ENCODE measurements at regions not wholly inside any gene's neighbourhood (a gene's known extent, or its start where the extent isn't known, plus 50 kb on each side); places are given as distances from the start of the nearest gene placed in this dataset.

DNA sequence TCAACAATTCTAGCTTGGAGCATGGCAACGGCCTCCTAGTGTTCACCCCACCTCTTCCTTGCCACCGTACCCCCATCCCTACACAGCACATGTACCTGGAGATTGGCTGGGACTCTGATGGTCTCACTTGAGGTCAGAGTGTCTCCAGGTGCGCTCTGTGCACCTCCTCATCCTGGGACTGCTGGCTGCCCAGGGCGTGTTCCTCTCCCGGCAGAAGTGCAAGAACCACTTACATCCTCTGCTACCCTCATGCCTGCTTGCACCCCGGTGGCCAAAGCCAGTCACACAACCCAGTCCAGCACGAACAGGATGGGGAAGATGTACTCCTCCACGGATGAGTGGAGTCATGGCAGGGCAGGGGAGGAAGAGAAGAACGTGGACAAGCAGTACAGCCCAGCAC lies 151.5 kb downstream of the ASB1 start:
- no peak overlapping the region for H3K27ac ChIP-seq
- TF ChIP-seq, protein P1, sequence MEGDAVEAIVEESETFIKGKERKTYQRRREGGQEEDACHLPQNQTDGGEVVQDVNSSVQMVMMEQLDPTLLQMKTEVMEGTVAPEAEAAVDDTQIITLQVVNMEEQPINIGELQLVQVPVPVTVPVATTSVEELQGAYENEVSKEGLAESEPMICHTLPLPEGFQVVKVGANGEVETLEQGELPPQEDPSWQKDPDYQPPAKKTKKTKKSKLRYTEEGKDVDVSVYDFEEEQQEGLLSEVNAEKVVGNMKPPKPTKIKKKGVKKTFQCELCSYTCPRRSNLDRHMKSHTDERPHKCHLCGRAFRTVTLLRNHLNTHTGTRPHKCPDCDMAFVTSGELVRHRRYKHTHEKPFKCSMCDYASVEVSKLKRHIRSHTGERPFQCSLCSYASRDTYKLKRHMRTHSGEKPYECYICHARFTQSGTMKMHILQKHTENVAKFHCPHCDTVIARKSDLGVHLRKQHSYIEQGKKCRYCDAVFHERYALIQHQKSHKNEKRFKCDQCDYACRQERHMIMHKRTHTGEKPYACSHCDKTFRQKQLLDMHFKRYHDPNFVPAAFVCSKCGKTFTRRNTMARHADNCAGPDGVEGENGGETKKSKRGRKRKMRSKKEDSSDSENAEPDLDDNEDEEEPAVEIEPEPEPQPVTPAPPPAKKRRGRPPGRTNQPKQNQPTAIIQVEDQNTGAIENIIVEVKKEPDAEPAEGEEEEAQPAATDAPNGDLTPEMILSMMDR (conservative IDR thresholded peaks at IDR 0.05) = no peak

DNA sequence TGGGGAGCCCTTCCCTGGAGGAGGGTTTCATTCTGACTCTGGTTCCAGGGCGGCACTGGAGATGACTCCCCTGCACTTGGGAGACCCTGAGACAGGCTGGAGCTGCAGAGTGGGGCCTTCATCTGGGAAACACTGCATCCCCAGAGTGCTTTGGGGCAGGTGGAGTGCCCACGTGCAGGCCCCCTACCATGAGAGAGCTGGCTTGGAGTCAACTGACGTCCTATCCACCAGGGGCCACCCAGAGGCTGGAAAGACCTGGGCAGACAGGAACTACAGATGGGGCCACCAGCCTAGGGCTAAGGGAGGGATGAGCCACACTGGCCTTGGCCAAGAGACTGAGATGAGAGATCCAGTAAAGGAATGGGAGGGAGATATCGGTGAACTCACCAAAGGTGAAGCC lies 153.8 kb downstream of the ASB1 start:
- no peak overlapping the region for H3K27ac ChIP-seq
- TF ChIP-seq, protein P1 (conservative IDR thresholded peaks at IDR 0.05) = no peak

DNA sequence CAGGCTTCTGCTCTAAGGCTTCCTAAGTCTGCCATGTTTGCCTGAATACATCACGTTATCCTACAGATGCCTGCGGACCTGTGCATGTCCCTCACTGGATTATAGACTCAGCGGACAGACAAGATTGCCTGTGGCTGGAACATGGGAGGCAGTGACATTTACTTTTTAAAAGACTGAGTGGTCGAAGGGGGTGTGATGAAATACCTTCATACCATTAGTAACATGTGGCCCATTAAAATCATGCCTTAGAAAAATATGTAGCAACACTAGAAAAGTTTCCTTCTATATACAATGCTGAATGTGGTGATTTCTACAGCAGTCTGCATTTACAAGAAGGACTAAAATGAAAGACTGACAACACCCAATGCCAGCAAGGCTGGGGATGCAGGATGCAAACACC lies 154.4 kb downstream of the ASB1 start:
- TF ChIP-seq, protein P1 (conservative IDR thresholded peaks at IDR 0.05) = no peak
- no peak overlapping the region for H3K27ac ChIP-seq

DNA sequence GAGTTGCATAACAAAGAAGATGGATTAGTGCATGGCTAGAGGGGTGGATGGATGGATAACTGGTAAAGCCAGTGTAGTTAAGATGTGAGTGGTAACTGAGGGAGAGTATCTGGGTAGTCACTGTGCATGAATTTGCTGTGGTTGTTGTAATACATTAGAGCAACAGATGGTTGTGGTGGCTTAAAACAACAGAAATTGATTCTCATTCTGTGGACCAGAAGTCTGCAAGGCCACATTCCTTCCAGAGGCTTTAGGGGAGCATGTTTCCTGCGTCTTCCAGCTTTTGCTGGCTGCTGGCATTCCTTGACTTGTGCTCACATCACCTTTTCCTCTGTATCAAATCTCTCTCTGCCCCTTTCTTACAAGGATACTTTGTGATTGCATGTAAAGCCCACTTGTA lies 155.4 kb downstream of the ASB1 start:
- no peak overlapping the region for H3K27ac ChIP-seq
- TF ChIP-seq, protein P1 (conservative IDR thresholded peaks at IDR 0.05) = no peak

DNA sequence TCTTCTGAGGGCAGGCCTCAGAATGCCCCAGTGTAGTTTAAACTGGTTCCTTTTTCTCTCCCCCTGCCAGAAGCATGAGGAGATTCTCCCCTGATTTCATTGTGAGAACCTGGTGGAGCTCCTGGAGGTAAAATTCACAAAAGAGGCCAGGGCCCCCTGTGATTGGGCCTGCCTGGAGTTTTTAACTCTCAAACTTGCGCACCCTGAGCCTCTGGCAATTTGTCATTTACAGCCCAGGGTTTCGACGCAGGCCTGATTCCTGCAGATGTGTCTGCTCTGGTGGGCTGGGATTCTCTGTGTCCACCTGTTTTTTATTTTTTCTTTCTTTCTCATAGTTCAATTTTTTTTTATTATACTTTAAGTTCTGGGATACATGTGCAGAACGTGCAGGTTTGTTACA lies 157.9 kb downstream of the ASB1 start:
- H3K27ac ChIP-seq = no peak overlapping the region
- TF ChIP-seq, protein P1 (conservative IDR thresholded peaks at IDR 0.05) = no peak

DNA sequence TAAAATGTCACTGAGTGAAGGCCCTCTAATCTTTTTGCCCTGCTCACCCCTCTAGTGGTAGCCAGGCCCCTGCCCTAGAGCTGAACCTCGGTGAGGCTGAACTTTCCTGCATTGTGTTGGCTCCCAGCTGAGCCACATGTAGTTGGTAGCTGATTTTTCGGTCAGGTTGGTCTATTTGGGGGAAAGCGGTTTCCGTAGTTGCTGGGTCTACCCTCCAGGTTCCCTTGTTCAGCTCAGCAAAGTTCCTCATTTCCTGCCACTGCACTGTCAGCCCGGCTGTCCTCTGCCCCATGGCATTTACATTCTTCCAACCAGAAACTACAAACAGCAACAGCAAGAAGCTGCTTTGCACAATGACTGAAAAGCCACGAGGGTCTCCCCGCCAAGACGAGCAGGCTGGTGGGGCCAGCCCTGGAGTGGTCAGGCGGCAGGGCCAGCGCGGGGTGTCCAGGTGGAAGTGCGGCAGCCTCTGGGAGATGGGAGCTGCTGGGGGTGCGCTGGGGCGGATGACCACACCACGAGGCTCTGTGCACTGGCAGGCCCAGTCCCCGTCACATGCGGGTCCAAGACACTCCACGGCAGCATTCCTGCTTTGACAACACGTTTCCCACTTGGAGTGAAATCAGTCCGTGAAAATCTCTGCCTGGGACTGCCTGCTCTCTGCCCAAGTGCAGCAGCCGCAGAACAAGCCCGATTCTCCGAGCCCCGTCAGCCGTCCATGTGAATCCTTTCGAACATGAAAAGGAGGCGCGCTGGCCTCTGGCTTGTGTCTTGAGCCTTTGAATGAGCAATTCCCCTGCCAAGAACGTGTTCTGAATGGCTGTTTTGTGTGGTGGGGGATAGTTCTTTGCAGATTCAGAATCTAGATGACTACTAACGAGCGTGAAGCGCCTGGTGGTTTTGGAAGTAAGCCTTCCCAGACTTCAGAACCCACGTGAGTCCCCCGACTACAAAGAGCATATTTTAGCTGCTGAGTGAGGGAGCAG lies 159.4 kb downstream of the ASB1 start:
- TF ChIP-seq, protein P1 (conservative IDR thresholded peaks at IDR 0.05) = no peak
- H3K27ac ChIP-seq = no peak overlapping the region

DNA sequence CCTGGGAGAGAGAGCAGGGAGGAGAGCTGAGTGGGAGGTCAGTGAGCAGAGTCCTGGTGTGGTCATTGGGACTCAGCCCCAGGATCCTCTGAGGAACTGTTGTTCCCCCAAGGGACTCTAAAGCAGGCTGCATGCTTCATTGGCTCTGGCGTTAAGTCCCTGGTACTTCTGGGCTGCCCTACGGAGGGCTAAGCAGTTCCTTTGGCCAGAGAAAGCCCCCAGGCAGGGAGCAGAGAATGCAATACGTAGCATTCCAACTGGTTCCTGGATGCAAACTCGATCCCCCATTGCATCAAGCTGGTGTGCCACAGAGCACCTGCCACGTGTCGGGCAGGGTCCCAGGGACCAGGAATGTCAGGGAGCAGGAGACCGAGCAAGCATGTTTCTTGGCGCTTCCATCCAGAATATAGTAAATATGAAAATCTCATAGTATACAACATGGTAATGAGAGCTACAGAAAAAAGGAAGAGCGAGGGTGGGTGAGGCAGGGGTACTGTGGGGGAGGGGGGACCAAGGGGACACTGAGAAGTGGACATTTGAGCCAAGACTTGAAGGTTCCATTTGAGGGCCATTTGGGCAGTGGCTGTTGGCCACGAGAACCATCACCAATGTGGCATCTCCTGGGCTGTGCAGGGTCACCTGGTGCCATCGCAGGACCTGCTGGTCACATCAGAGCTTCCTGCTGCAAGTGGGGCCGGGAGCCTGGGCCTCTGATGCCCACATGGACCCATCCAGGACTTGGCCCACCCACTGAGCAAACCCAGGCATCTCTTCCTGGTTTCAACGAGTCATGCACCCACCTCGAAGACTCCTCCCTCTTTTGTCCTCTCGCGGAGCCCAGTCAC lies 160.4 kb downstream of the ASB1 start:
- TF ChIP-seq, protein P1 (conservative IDR thresholded peaks at IDR 0.05) = no peak
- no peak overlapping the region for H3K27ac ChIP-seq
